H1 (cell line): ENCODE measurements at regions not wholly inside any gene's neighbourhood (a gene's known extent, or its start where the extent isn't known, plus 50 kb on each side); places are given as distances from the start of the nearest gene placed in this dataset.

Experiments
- CTCF ChIA-PET: fragments of 300-600 bp; sonication (Branson Sonifier 250); formaldehyde crosslinking; loops from one replicate; lab custom pipeline; 2021; ENCODE audit not compliant: partially characterized antibody; lab: Charles Lee
- POLR2A ChIA-PET: fragments of 300-600 bp; sonication (Branson Sonifier 250); formaldehyde crosslinking; loops from one replicate; lab custom pipeline; 2021; ENCODE audit warnings: inconsistent platforms; ENCODE audit not compliant: partially characterized antibody; lab: Charles Lee
- DNase-seq, 2 experiments: peaks; one replicate each; pipeline versions ENCODE4 v3.0.0 to v3.0.0-alpha.2; 2010 to 2022; ENCODE audit warnings: low spot score in 2 of 2, low read depth in 1 of 2, mixed read lengths in 1 of 2
- FAIRE-seq: peaks from 2 replicates; lab custom pipeline; 2011; peaks lifted over from hg19 to GRCh38; lab: Jason Lieb, UNC
- H2AFZ ChIP-seq: 2 replicates; pipeline ENCODE4 v1.8.1; 2012; ENCODE audit warnings: low read length, inconsistent platforms
- H2AK5ac ChIP-seq: 2 replicates; pipeline ENCODE4 v1.6.1; 2013; ENCODE audit warnings: low read depth, low read length
- H2BK120ac ChIP-seq: replicated peaks from 2 replicates; pipeline ENCODE3; 2013; ENCODE audit warnings: low read depth, low read length, inconsistent platforms
- H2BK12ac ChIP-seq: 2 replicates; pipeline ENCODE4 v1.6.1; 2013; ENCODE audit warnings: low read depth, low read length
- H2BK15ac ChIP-seq: 2 replicates; pipeline ENCODE4 v1.6.1; 2013; ENCODE audit warnings: low read length
- H2BK20ac ChIP-seq: 2 replicates; pipeline ENCODE4 v1.6.1; 2013; ENCODE audit warnings: low read length
- H2BK5ac ChIP-seq: 2 replicates; pipeline ENCODE4 v1.6.1; 2013; ENCODE audit warnings: low read depth, low read length
- H3K14ac ChIP-seq: 2 replicates; pipeline ENCODE4 v1.6.1; 2013; ENCODE audit warnings: inconsistent platforms; ENCODE audit not compliant: insufficient read length
- H3K18ac ChIP-seq: 2 replicates; pipeline ENCODE4 v1.6.1; 2013; ENCODE audit warnings: low read length; ENCODE audit errors: extremely low read depth
- H3K23ac ChIP-seq: 2 replicates; pipeline ENCODE4 v1.6.1; 2013; ENCODE audit warnings: inconsistent platforms; ENCODE audit not compliant: insufficient read length
- H3K23me2 ChIP-seq: 2 replicates; pipeline ENCODE4 v1.6.1; 2013; ENCODE audit warnings: low read depth, low read length
- H3K27ac ChIP-seq: 2 replicates; pipeline ENCODE4 v1.6.1; 2011; ENCODE audit warnings: low read depth, low read length, inconsistent platforms
- H3K27me3 ChIP-seq, 4 experiments: replicated peaks in 1 of 4; 1 replicate in 1 of 4; 2 replicates in 3 of 4; pipeline versions ENCODE4 v1.6.1 to v1.8.1; 2011 to 2013; ENCODE audit warnings: low read length in 3 of 4, mild to moderate bottlenecking in 3 of 4, inconsistent platforms in 2 of 4, mixed read lengths in 2 of 4, moderate library complexity in 1 of 4; ENCODE audit not compliant: control insufficient read depth in 3 of 4, insufficient read depth in 3 of 4; ENCODE audit errors: extremely low read depth in 1 of 4
- H3K36me3 ChIP-seq, 4 experiments: 2 replicates each; pipeline versions ENCODE4 v1.6.1 to v1.8.1; 2011 to 2013; ENCODE audit warnings: mild to moderate bottlenecking in 4 of 4, low read length in 3 of 4, moderate library complexity in 2 of 4, control low read depth in 1 of 4, inconsistent platforms in 1 of 4; ENCODE audit not compliant: insufficient read depth in 4 of 4, control insufficient read depth in 2 of 4
- H3K4ac ChIP-seq: replicated peaks from 2 replicates; pipeline ENCODE3; 2013; ENCODE audit warnings: low read length, low read depth, mixed read lengths, inconsistent platforms; ENCODE audit not compliant: insufficient read length
- H3K4me1 ChIP-seq, 4 experiments: replicated peaks in 1 of 4; 1 replicate in 1 of 4; 2 replicates in 3 of 4; pipeline versions ENCODE4 v1.6.1 to v1.8.1; 2011 to 2013; ENCODE audit warnings: low read length in 3 of 4, inconsistent platforms in 2 of 4, mixed read lengths in 1 of 4; ENCODE audit not compliant: insufficient read depth in 4 of 4, control insufficient read depth in 3 of 4
- H3K4me2 ChIP-seq, 2 experiments: 2 replicates each; pipeline versions ENCODE4 v1.6.1 to v1.8.1; 2011 to 2013; ENCODE audit warnings: low read depth in 2 of 2, low read length in 2 of 2, control low read depth in 1 of 2, inconsistent platforms in 1 of 2, mild to moderate bottlenecking in 1 of 2; ENCODE audit not compliant: insufficient read depth in 1 of 2
- H3K4me3 ChIP-seq, 4 experiments: fragments of 200-600, 300-600 bp in 1 of 4; sonication (generic), shearing (Covaris generic), sonication (Bioruptor Twin) in 1 of 4; 2 replicates each; pipeline versions ENCODE4 v1.5.1 to v1.8.1; 2011 to 2016; ENCODE audit warnings: low read length in 4 of 4, low read depth in 3 of 4, control low read depth in 2 of 4, inconsistent platforms in 2 of 4, mild to moderate bottlenecking in 2 of 4, mixed read lengths in 1 of 4, moderate library complexity in 1 of 4; ENCODE audit not compliant: insufficient read depth in 2 of 4; ENCODE audit errors: extremely low read depth in 1 of 4
- H3K56ac ChIP-seq: replicated peaks from 2 replicates; pipeline ENCODE3; 2013; ENCODE audit warnings: low read depth, mild to moderate bottlenecking, mixed read lengths, low read length, inconsistent platforms; ENCODE audit not compliant: insufficient read length
- H3K79me1 ChIP-seq: 2 replicates; pipeline ENCODE4 v1.6.1; 2013; ENCODE audit warnings: low read depth, low read length, control low read depth
- H3K79me2 ChIP-seq, 2 experiments: 2 replicates each; pipeline versions ENCODE4 v1.6.1 to v1.8.1; 2012 to 2013; ENCODE audit warnings: low read length in 2 of 2, mild to moderate bottlenecking in 2 of 2, inconsistent platforms in 1 of 2; ENCODE audit not compliant: insufficient read depth in 2 of 2, control insufficient read depth in 1 of 2
- H3K9ac ChIP-seq, 4 experiments: replicated peaks in 1 of 4; 1 replicate in 1 of 4; 2 replicates in 3 of 4; pipeline versions ENCODE4 v1.6.1 to v1.8.1; 2011 to 2013; ENCODE audit warnings: low read depth in 3 of 4, low read length in 3 of 4, control low read depth in 2 of 4, mild to moderate bottlenecking in 2 of 4, moderate library complexity in 2 of 4, inconsistent platforms in 1 of 4; ENCODE audit errors: extremely low read depth in 1 of 4
- H3K9me3 ChIP-seq, 2 experiments: 2 replicates each; pipeline versions ENCODE4 v1.6.1 to v1.8.1; 2012 to 2013; ENCODE audit warnings: mild to moderate bottlenecking in 2 of 2, moderate library complexity in 2 of 2, control low read depth in 1 of 2, inconsistent platforms in 1 of 2, low read depth in 1 of 2, low read length in 1 of 2, mixed read lengths in 1 of 2; ENCODE audit not compliant: insufficient read depth in 2 of 2
- H4K20me1 ChIP-seq, 2 experiments: replicated peaks in 1 of 2; 2 replicates each; pipeline versions ENCODE3 to v1.8.1; 2011 to 2013; ENCODE audit warnings: inconsistent platforms in 2 of 2, low read length in 2 of 2, mild to moderate bottlenecking in 1 of 2; ENCODE audit not compliant: insufficient read depth in 2 of 2, control insufficient read depth in 1 of 2
- H4K5ac ChIP-seq: 2 replicates; pipeline ENCODE4 v1.6.1; 2013; ENCODE audit warnings: low read length, low read depth, mixed read lengths, inconsistent platforms; ENCODE audit not compliant: insufficient read length
- H4K8ac ChIP-seq: 2 replicates; pipeline ENCODE4 v1.8.0; 2013; ENCODE audit warnings: mild to moderate bottlenecking, moderate library complexity, low read length, inconsistent platforms; ENCODE audit not compliant: insufficient read depth; ENCODE audit errors: extremely low read depth
- H4K91ac ChIP-seq: replicated peaks from 2 replicates; pipeline ENCODE3; 2013; ENCODE audit warnings: low read length, mixed read lengths, inconsistent platforms; ENCODE audit not compliant: insufficient read length
- EZH2 ChIP-seq: fragments of 200-600 bp; sonication (generic); IDR thresholded peaks from 2 replicates; pipeline ENCODE4 v1.7.1; 2012; ENCODE audit warnings: low read depth, mild to moderate bottlenecking, moderate library complexity, low read length, inconsistent platforms; ENCODE audit not compliant: severe bottlenecking
- TEAD4 ChIP-seq: IDR thresholded peaks from 2 replicates; pipeline ENCODE4 v1.6.1; 2012; ENCODE audit warnings: low read depth, low read length, inconsistent platforms, mixed read lengths
- WGBS, 2 experiments: shearing (Covaris generic) in 1 of 2; methylation state at CpG; one replicate each; pipeline versions ENCODE4 v1.1.6 to v1.1.7; 2013 to 2015; ENCODE audit warnings: low lambda C conversion rate in 2 of 2, mixed read lengths in 2 of 2, inconsistent platforms in 1 of 2, low coverage in 1 of 2, missing lambda C conversion rate in 1 of 2; ENCODE audit not compliant: insufficient replicate concordance in 2 of 2, insufficient coverage in 1 of 2, insufficient read length in 1 of 2; ENCODE audit errors: extremely low coverage in 1 of 2, missing lambda C conversion rate in 1 of 2; 5-methylcytosine and 5-hydroxymethylcytosine counted together

GRCh38 chr6:55009131-55009530, 162.6 kb downstream of the FAM83B start:
- no peak overlapping the region for H2BK12ac ChIP-seq
- DNase-seq (no peak), FAIRE-seq (no peak)
- no peak overlapping the region for H3K4me3 ChIP-seq
- no peak overlapping the region for H4K91ac ChIP-seq
- 92% methylated on average over 8 of the region's 8 CpGs; no CpG with 5 or more reads in 1 of the 2 experiments for WGBS, 2 experiments
- H2BK5ac ChIP-seq: no peak overlapping the region
- ChIA-PET CTCF (interaction anchor here (0.8 to 3.0 kb wide), 6 partner anchors 16 to 741 kb away, joined by 3 to 13 read pairs (median 4); no protein-coding TSS in a partner anchor), POLR2A (no interaction called here)
- H3K14ac ChIP-seq: no peak overlapping the region
- H4K20me1 ChIP-seq: no peaks in the 10 kb centered on the region
- peak overlapping the region; percentile 71 for H2AFZ ChIP-seq
- H3K18ac ChIP-seq: no peak overlapping the region
- no peaks in the 10 kb centered on the region for H3K79me1 ChIP-seq
- H3K23me2 ChIP-seq: no peaks in the 10 kb centered on the region
- no peak overlapping the region for H3K23ac ChIP-seq
- H3K4me2 ChIP-seq: peak overlapping the region in 1 of 2 experiments; percentile 14; a peak in 1 of 4 replicates
- H4K8ac ChIP-seq: peak overlapping the region; percentile 28; the same call in 1 of the 2 replicates
- H4K5ac ChIP-seq: no peak overlapping the region
- no peaks in the 10 kb centered on the region for H3K9me3 ChIP-seq
- H2BK20ac ChIP-seq: no peak overlapping the region
- H2BK120ac ChIP-seq: no peak overlapping the region
- no peaks in the 10 kb centered on the region for H3K79me2 ChIP-seq
- no peak overlapping the region for H3K56ac ChIP-seq
- no peak overlapping the region for H2BK15ac ChIP-seq
- TF ChIP-seq EZH2 (no peak), TEAD4 (peak; percentile 38; the same call in 1 of the 2 replicates)
- TF ChIP-seq, all 59 proteins: peak for 1
- H3K27ac ChIP-seq: no peak overlapping the region
- no peaks in the 10 kb centered on the region for H3K27me3 ChIP-seq
- H3K4ac ChIP-seq: no peak overlapping the region
- H2AK5ac ChIP-seq: no peak overlapping the region
- H3K9ac ChIP-seq: no peak overlapping the region
- H3K4me1 ChIP-seq: peaks cover 0 to 6% (median 0%) of the 10 kb centered on the region in 4 experiments; a peak in 1 of 7 replicates
- H3K36me3 ChIP-seq: no peaks in the 10 kb centered on the region
